Chondrocyte (in vitro differentiated cells): ENCODE measurements at regions not wholly inside any gene's neighbourhood (a gene's known extent, or its start where the extent isn't known, plus 50 kb on each side); places are given as distances from the start of the nearest gene placed in this dataset.

ENCODE experiments used
- DNase-seq: peaks from one replicate; pipeline ENCODE4 v3.0.0; 2021; ENCODE audit warnings: mixed read lengths, low spot score
- H3K27ac Mint-ChIP-seq: one replicate; pipeline ENCODE4 v1.8.0; 2021; ENCODE audit warnings: mild to moderate bottlenecking, moderate library complexity, mixed read lengths; ENCODE audit not compliant: unreplicated experiment
- H3K27me3 Mint-ChIP-seq: 2 replicates; pipeline ENCODE4 v1.8.0; 2021; ENCODE audit warnings: low read depth, mixed read lengths
- H3K36me3 Mint-ChIP-seq: 2 replicates; pipeline ENCODE4 v1.8.0; 2021; ENCODE audit warnings: low read depth, mixed read lengths
- H3K4me1 Mint-ChIP-seq: 2 replicates; pipeline ENCODE4 v1.8.0; 2021; ENCODE audit warnings: low read depth, mild to moderate bottlenecking, mixed read lengths
- H3K4me3 Mint-ChIP-seq: one replicate; pipeline ENCODE4 v1.8.0; 2021; ENCODE audit warnings: mild to moderate bottlenecking, moderate library complexity, mixed read lengths; ENCODE audit not compliant: unreplicated experiment
- H3K9me3 Mint-ChIP-seq: 2 replicates; pipeline ENCODE4 v1.8.0; 2021; ENCODE audit warnings: low read depth, mixed read lengths
- TF ChIP-seq, protein P1 (sequence below): fragments of 200-600 bp; sonication (generic); IDR thresholded peaks from 2 replicates; pipeline ENCODE4 v1.5.0; 2021; ENCODE audit warnings: antibody characterized with exemption, mild to moderate bottlenecking, moderate library complexity

DNA sequence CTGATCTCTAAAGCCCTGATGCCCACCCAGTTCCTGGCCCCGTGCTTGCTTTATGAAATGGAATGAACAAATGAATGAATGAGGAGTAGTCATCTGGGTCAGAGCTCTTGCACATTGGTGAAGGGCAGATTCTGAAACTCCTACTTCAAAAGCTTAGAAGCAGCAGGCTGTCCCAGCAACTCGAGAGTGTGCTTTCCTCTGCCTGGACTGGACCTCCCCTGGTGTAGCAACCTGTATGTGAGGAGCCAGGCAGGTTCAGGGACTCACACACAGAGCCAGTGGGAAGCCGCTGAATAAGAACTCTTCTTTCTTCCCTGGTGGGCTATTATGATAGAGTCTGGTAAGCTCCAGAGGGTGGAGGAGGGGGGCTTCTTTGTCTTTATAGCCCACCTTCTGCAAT lies 396.4 kb downstream of the CDK5RAP2 start:
- peaks cover 50% of the 10 kb centered on the region for H3K27me3 Mint-ChIP-seq

DNA sequence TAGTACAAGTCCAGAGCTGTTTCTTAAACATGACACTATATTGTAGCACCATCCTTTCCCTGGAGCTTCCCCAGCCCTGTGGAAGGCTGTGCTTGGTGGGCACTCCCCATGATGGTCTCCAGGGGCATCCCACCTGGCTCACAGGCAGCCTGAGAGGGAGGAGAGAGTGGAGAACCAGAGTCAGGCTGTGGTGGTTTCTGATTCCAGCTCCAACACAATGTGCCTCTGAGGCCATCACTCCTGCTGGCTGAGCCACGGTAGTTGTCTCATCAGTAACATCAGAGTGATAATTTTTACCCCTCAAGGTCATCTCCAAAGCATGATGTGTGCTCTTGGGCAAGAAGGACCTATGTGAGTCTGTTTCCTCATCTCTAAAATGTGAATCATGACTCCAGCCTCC lies 398.0 kb downstream of the CDK5RAP2 start:
- Mint-ChIP-seq H3K36me3 (no peaks in the 10 kb centered on the region), H3K27me3 (peaks cover 35% of the 10 kb centered on the region), H3K9me3 (peaks cover 3% of the 10 kb centered on the region), H3K4me1 (no peaks in the 10 kb centered on the region), H3K4me3 (no peak overlapping the region), H3K27ac (no peak overlapping the region)
- DNase-seq = no peak
- TF ChIP-seq, protein P1, sequence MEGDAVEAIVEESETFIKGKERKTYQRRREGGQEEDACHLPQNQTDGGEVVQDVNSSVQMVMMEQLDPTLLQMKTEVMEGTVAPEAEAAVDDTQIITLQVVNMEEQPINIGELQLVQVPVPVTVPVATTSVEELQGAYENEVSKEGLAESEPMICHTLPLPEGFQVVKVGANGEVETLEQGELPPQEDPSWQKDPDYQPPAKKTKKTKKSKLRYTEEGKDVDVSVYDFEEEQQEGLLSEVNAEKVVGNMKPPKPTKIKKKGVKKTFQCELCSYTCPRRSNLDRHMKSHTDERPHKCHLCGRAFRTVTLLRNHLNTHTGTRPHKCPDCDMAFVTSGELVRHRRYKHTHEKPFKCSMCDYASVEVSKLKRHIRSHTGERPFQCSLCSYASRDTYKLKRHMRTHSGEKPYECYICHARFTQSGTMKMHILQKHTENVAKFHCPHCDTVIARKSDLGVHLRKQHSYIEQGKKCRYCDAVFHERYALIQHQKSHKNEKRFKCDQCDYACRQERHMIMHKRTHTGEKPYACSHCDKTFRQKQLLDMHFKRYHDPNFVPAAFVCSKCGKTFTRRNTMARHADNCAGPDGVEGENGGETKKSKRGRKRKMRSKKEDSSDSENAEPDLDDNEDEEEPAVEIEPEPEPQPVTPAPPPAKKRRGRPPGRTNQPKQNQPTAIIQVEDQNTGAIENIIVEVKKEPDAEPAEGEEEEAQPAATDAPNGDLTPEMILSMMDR = no peak

More for the DNA sequence above, 396.4 kb downstream of the CDK5RAP2 start:
- DNase-seq = no peak
- no peaks in the 10 kb centered on the region for H3K4me1 Mint-ChIP-seq
- no peaks in the 10 kb centered on the region for H3K36me3 Mint-ChIP-seq
- peaks cover 2% of the 10 kb centered on the region for H3K9me3 Mint-ChIP-seq
- TF ChIP-seq, protein P1 = no peak
- no peak overlapping the region for H3K27ac Mint-ChIP-seq
- no peak overlapping the region for H3K4me3 Mint-ChIP-seq

DNA sequence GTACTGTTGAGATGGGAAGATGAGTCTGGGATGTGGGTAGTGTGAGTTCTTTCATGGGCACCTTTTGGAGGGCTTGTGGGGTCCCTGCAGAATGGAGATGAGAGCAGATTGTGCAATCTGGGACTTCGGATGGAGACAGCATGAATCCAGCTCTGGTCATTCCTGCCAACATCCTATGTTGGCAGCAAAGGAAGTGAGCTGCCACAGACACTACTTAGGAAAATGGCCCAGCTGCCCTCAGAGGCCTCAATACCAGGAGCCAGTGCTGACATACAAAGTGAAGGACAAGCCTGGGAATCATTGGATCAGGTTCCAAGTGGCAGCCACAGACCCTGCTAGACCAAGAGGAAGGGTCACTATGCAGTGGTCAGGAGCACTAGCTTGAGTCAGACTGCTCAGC lies 402.8 kb downstream of the CDK5RAP2 start:
- no peak overlapping the region for H3K4me3 Mint-ChIP-seq
- TF ChIP-seq, protein P1 = no peak
- H3K36me3 Mint-ChIP-seq = no peaks in the 10 kb centered on the region
- no peaks in the 10 kb centered on the region for H3K4me1 Mint-ChIP-seq
- H3K27me3 Mint-ChIP-seq = peaks cover 17% of the 10 kb centered on the region
- H3K27ac Mint-ChIP-seq = no peak overlapping the region
- H3K9me3 Mint-ChIP-seq = peaks cover 3% of the 10 kb centered on the region
- DNase-seq = no peak

DNA sequence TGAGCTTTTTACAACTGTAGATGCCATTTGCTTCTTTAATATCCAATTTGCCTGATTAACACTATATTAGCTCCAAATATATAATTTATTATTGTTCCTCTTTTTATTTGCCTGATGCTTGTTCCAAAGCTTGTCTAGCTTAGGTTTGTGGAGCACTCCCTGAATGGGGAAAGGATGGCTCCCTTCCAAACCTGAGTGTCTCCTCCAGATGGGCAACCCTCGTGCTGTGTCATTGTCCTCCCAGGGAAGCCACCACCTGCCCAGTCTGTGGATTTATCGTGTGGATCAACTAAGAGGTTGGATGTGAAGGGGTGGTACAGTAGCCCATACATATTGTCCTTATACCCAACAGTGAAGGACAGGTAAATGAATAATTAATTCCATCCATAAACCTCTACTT lies 404.9 kb downstream of the CDK5RAP2 start:
- no peak overlapping the region for H3K4me3 Mint-ChIP-seq
- TF ChIP-seq, protein P1 = no peak
- no peaks in the 10 kb centered on the region for H3K36me3 Mint-ChIP-seq
- H3K9me3 Mint-ChIP-seq = peaks cover 3% of the 10 kb centered on the region
- H3K27me3 Mint-ChIP-seq = peaks cover 13% of the 10 kb centered on the region
- no peak overlapping the region for H3K27ac Mint-ChIP-seq
- DNase-seq = no peak
- no peaks in the 10 kb centered on the region for H3K4me1 Mint-ChIP-seq

DNA sequence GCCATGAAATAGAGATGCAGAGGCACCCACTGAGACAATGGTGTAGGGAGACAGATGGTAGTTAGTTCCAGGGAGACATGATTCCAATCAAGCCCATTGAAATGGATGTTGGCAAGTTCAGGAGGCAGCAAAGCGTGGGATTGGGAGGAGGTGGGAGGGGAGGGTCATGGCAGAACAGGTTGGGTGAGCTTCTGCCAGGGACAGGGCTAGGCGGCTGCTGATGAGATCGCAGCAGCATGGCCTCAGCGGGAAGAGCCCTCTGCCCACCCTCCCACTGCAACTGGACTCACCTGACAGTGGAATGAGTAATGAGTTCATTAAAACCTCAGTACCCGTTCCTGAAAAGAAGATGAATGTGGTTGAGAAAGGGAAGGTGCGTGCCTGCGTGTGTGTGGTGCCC lies 418.2 kb downstream of the CDK5RAP2 start:
- Mint-ChIP-seq H3K27me3 (peaks cover 5% of the 10 kb centered on the region), H3K9me3 (peaks cover 3% of the 10 kb centered on the region)
- TF ChIP-seq, protein P1 = no peak

More for the DNA sequence above, 418.2 kb downstream of the CDK5RAP2 start:
- Mint-ChIP-seq H3K27ac (no peak overlapping the region), H3K4me3 (no peak overlapping the region), H3K36me3 (no peaks in the 10 kb centered on the region), H3K4me1 (no peaks in the 10 kb centered on the region)
- DNase-seq = no peak
